ENCODE measurements at regions not wholly inside any gene's neighbourhood (a gene's known extent, or its start where the extent isn't known, plus 50 kb on each side); places are given as distances from the start of the nearest gene placed in this dataset.

GRCh38 chr19:27635401-27635800, 1577.5 kb downstream of the UQCRFS1 start:
- Histone ChIP-seq H3K4me3 (ENCODE audit: low read depth, low read length, poor library complexity, severe bottlenecking) (no peak overlapping the region), H3K36me3 (ENCODE audit: insufficient read depth, low read length, poor library complexity, severe bottlenecking) (no peaks in the 10 kb centered on the region), H3K27ac (ENCODE audit: low read depth, low read length, poor library complexity, severe bottlenecking) (no peak overlapping the region), H3K9me3 (ENCODE audit: low read depth, low read length, poor library complexity, severe bottlenecking) (peaks cover 52% of the 10 kb centered on the region), H3K27me3 (replicated peaks; ENCODE audit: insufficient read depth, low read depth, low read length, poor library complexity) (no peaks in the 10 kb centered on the region), H3K4me1 (ENCODE audit: insufficient read depth, low read length, poor library complexity, severe bottlenecking) (no peaks in the 10 kb centered on the region)
- DNase-seq (ENCODE audit: low spot score): no peak
- ChIA-PET CTCF (no interaction called here), POLR2A (ENCODE audit: low non-redundant PET) (no interaction called here)
- intact Hi-C loops (cut with micrococcal nuclease; ENCODE audit: unreplicated experiment): no loop called here
- TF ChIP-seq EZH2 (IDR thresholded peaks at IDR 0.05; ENCODE audit: borderline replicate concordance, low read depth, low read length, poor library complexity, severe bottlenecking) (no peak), CTCF (conservative IDR thresholded peaks at IDR 0.05; ENCODE audit: low read depth, low read length) (no peak)
- no TSS peak for BruUV-seq (replicated peaks)

GRCh38 chr19:27618006-27618405, 1594.9 kb downstream of the UQCRFS1 start:
- TF ChIP-seq CTCF (conservative IDR thresholded peaks at IDR 0.05; ENCODE audit: low read depth, low read length) (no peak), EZH2 (IDR thresholded peaks at IDR 0.05; ENCODE audit: borderline replicate concordance, low read depth, low read length, poor library complexity, severe bottlenecking) (no peak)
- no peak for DNase-seq (ENCODE audit: low spot score)
- H3K4me1 ChIP-seq (ENCODE audit: insufficient read depth, low read length, poor library complexity, severe bottlenecking): no peaks in the 10 kb centered on the region
- ChIA-PET CTCF (no interaction called here), POLR2A (ENCODE audit: low non-redundant PET) (no interaction called here)
- no TSS peak for BruUV-seq (replicated peaks)
- intact Hi-C loops (cut with micrococcal nuclease; ENCODE audit: unreplicated experiment): no loop called here
- no peak overlapping the region for H3K4me3 ChIP-seq (ENCODE audit: low read depth, low read length, poor library complexity, severe bottlenecking)
- H3K9me3 ChIP-seq (ENCODE audit: low read depth, low read length, poor library complexity, severe bottlenecking): peaks cover 84% of the 10 kb centered on the region
- H3K27me3 ChIP-seq (replicated peaks; ENCODE audit: insufficient read depth, low read depth, low read length, poor library complexity): no peaks in the 10 kb centered on the region
- no peak overlapping the region for H3K27ac ChIP-seq (ENCODE audit: low read depth, low read length, poor library complexity, severe bottlenecking)
- no peaks in the 10 kb centered on the region for H3K36me3 ChIP-seq (ENCODE audit: insufficient read depth, low read length, poor library complexity, severe bottlenecking)

- Histone ChIP-seq H3K4me1 (ENCODE audit: insufficient read depth, low read length, poor library complexity, severe bottlenecking) (no peaks in the 10 kb centered on the region), H3K36me3 (ENCODE audit: insufficient read depth, low read length, poor library complexity, severe bottlenecking) (no peaks in the 10 kb centered on the region), H3K27me3 (replicated peaks; ENCODE audit: insufficient read depth, low read depth, low read length, poor library complexity) (no peaks in the 10 kb centered on the region), H3K9me3 (ENCODE audit: low read depth, low read length, poor library complexity, severe bottlenecking) (peaks cover 63% of the 10 kb centered on the region), H3K4me3 (ENCODE audit: low read depth, low read length, poor library complexity, severe bottlenecking) (no peak overlapping the region), H3K27ac (ENCODE audit: low read depth, low read length, poor library complexity, severe bottlenecking) (no peak overlapping the region)
- intact Hi-C loops (cut with micrococcal nuclease; ENCODE audit: unreplicated experiment): no loop called here
- POLR2A ChIA-PET (ENCODE audit: low non-redundant PET): no interaction called here
- TF ChIP-seq CTCF (conservative IDR thresholded peaks at IDR 0.05; ENCODE audit: low read depth, low read length) (no peak), EZH2 (IDR thresholded peaks at IDR 0.05; ENCODE audit: borderline replicate concordance, low read depth, low read length, poor library complexity, severe bottlenecking) (no peak)
- no peak for DNase-seq (ENCODE audit: low spot score)
- CTCF ChIA-PET: no interaction called here
- no TSS peak for BruUV-seq (replicated peaks)
Measured at GRCh38 chr19:27580906-27581305, 1632.0 kb downstream of the UQCRFS1 start.
